Right ventricle myocardium inferior (tissue), 1 donor: ENCODE measurements at regions not wholly inside any gene's neighbourhood (a gene's known extent, or its start where the extent isn't known, plus 50 kb on each side); places are given as distances from the start of the nearest gene placed in this dataset.

Source experiments
- ATAC-seq: fragments of 200-7000 bp; cut with Tn5 transposase; one replicate; pipeline ENCODE4 v1.9.1; 2020; ENCODE audit warnings: mild to moderate bottlenecking, moderate library complexity
- DNase-seq: peaks from one replicate; pipeline ENCODE4 v3.0.0; 2021; ENCODE audit errors: missing footprints
- intact Hi-C: fragments of 100-400 bp; cut with DNase I; formaldehyde crosslinking; loops from one replicate; pipeline ENCODE4 v1.11.0; 2022
- donor health status: DM: no; HTN: yes; CAD: no; lungs with severe emphysema.

- intact Hi-C loops: no loop called here
- peak; percentile 62 for ATAC-seq
- peak; percentile 81 for DNase-seq
Measured at GRCh38 chr11:135075740-135076139, 663.7 kb upstream of the B3GAT1 start.

- ATAC-seq: peak; percentile 33
- intact Hi-C loops: no loop called here
Measured at GRCh38 chr11:135074397-135074998, 662.5 kb upstream of the B3GAT1 start.

GRCh38 chr11:135073870-135074269 lies 661.8 kb upstream of the B3GAT1 start:
- intact Hi-C loops: no loop called here
- no peak for DNase-seq
- ATAC-seq: peak; percentile 17

More at GRCh38 chr11:135074397-135074998, 662.5 kb upstream of the B3GAT1 start:
- no peak for DNase-seq

- no peak for ATAC-seq
- intact Hi-C loops: no loop called here
- no peak for DNase-seq
Measured at GRCh38 chr11:135073381-135073780, 661.3 kb upstream of the B3GAT1 start.

DNA sequence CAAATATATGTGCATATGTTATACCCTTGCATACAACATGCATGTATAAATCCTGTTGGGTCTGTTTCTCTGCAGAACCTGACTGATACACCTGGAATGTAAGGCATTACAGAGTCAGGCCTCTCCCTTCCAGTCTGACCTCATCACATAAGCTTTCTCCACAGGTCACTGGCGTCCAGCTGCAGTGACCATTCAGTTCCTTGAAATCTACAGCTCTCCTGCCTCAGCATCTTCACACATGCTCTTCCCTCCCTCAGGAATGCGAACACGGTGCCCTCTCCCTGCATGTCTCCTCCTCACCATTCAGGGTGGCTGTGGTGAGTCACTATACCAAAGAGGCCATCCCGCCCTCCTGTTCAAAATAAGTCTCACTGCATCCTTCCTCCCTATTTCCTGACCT lies 657.8 kb upstream of the B3GAT1 start:
- intact Hi-C loops: no loop called here
- ATAC-seq (no peak), DNase-seq (no peak)

DNA sequence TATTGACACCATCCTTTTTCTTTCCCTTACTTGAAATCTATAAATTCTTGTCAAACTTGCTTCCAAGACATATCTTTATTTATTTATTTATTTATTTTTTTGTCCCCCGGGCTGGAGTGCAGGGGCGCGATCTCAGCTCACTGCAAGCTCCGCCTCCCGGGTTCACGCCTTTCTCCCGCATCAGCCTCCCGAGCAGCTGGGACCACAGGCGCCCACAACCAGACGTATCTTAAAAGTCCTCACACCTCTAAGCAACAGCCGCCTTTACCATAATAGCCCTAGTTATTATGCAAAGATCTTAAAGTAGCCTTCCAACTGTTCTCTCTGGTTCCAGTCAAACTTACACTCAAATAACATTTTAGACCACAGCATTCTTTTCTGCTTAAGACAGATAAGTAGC lies 657.0 kb upstream of the B3GAT1 start:
- ATAC-seq: no peak

GRCh38 chr11:135062994-135063393 lies 651.0 kb upstream of the B3GAT1 start:
- no peak for ATAC-seq
- DNase-seq: no peak
- intact Hi-C loops: no loop called here

More for the DNA sequence above, 657.0 kb upstream of the B3GAT1 start:
- intact Hi-C loops: no loop called here
- no peak for DNase-seq

DNA sequence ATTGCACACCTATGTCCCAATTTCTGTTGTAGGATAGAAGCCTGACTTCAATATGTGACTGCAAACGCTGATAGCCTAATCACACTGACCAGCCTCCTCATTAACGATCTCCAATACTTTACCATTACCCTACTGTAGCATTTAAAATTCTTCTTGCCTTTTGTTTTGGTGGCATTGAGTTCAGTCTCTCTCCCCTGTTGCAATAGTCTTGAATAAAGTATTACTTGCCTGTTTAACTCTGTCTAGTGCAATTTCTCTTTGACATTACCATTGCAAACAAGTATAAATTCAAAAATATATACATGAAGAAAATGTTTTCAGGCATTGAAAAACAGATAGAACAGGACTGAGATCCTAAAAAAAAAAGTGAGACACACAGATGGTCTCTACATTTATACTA lies 649.1 kb upstream of the B3GAT1 start:
- ATAC-seq: no peak
- intact Hi-C loops: no loop called here
- no peak for DNase-seq

GRCh38 chr11:135046986-135047385 lies 634.9 kb upstream of the B3GAT1 start:
- intact Hi-C loops: no loop called here
- ATAC-seq (no peak), DNase-seq (no peak)

- intact Hi-C loops: no loop called here
- ATAC-seq: no peak
Measured at GRCh38 chr11:135046556-135046955, 634.5 kb upstream of the B3GAT1 start.

DNA sequence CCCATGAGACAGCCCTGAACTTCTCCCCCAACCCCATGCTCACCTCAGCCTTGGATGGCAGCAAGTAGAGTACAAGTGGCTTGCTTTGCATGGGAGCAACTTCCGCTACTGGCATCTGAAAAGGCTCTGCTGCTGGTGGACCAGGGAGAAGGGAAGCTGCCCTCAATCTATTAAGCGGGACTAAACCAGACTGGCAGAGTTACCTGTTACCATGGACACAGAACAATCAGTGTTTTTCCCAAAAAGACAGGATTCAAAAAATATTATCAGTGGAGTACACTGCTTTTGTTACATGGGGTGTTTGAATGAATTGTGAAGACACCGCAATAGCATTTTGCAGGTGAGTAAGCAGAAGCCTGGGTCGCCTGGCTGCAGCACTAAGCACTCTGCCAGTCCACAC lies 631.4 kb upstream of the B3GAT1 start:
- intact Hi-C loops: no loop called here
- DNase-seq: no peak
- no peak for ATAC-seq

More at GRCh38 chr11:135046556-135046955, 634.5 kb upstream of the B3GAT1 start:
- DNase-seq: no peak

GRCh38 chr11:135037828-135038227 lies 625.8 kb upstream of the B3GAT1 start:
- DNase-seq (no peak), ATAC-seq (no peak)
- intact Hi-C loops: no loop called here

DNA sequence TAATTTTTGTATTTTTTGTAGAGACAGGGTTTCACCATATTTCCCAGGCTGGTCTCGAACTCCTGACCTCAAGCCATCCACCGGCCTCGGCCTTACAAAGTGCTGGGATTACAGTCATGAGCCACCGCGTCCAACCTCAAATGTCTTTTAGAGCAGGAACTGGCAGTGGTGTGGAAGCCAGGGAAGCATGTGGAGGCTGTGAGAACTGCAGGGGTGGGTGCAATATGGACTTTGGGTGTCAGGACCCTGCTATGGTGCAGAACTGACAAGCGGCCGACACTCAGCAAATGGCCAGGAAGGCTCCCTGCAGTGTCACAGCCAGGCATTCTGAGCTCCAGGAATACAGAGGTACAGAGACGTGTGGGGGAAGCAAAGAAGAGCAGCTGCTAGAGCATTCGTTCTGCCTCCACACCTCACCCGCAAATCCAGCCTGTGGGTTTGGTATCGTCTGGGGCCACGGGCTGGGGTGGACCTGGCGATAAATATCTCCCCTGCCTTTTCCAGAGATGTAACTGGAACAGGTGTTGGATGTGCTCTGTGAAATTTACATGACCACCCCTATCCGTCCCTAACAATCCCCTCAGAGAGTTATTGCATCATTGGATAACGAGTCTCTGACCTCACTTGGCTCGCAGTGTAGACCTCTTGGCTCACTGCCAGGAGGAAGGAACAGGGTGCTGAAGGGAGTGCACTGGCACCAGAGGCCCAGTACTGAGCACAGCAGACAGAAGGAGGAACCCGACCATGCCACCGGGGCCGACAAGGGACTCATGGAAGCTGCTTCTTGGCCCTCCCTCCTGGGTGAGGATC lies 624.7 kb upstream of the B3GAT1 start:
- ATAC-seq (no peak), DNase-seq (no peak)
- intact Hi-C loops: no loop called here

- DNase-seq (no peak), ATAC-seq (no peak)
- intact Hi-C loops: no loop called here
Measured at GRCh38 chr11:135035282-135035681, 623.2 kb upstream of the B3GAT1 start.

- intact Hi-C loops: no loop called here
- ATAC-seq (peak; percentile 66), DNase-seq (no peak)
Measured at GRCh38 chr11:135033540-135033939, 621.5 kb upstream of the B3GAT1 start.

- DNase-seq: no peak
- intact Hi-C loops: no loop called here
- no peak for ATAC-seq
Measured at GRCh38 chr11:135031205-135031989, 619.4 kb upstream of the B3GAT1 start.

- intact Hi-C loops: no loop called here
- no peak for ATAC-seq
- no peak for DNase-seq
Measured at GRCh38 chr11:135027461-135027860, 615.4 kb upstream of the B3GAT1 start.

- DNase-seq (no peak), ATAC-seq (no peak)
- intact Hi-C loops: no loop called here
Measured at GRCh38 chr11:135023499-135023898, 611.5 kb upstream of the B3GAT1 start.

GRCh38 chr11:135022454-135022853 lies 610.4 kb upstream of the B3GAT1 start:
- intact Hi-C loops: no loop called here
- ATAC-seq: no peak
- no peak for DNase-seq

GRCh38 chr11:135019899-135020298 lies 607.9 kb upstream of the B3GAT1 start:
- no peak for ATAC-seq
- intact Hi-C loops: no loop called here
- DNase-seq: no peak
